ENCODE measurements at regions not wholly inside any gene's neighbourhood (a gene's known extent, or its start where the extent isn't known, plus 50 kb on each side); places are given as distances from the start of the nearest gene placed in this dataset.

GRCh38 chr18:7307030-7307429 is 76.1 kb downstream of the LRRC30 start:
- H3K4me1 ChIP-seq (ENCODE audit: control insufficient read depth in 2 of 2, insufficient read depth in 2 of 2, low read length in 2 of 2): no peaks in the 10 kb centered on the region
- intact Hi-C loops (cut with micrococcal nuclease): no loop called here
- no peaks in the 10 kb centered on the region for H3K79me2 ChIP-seq (ENCODE audit: control insufficient read depth, insufficient read depth, low read length)
- no peak overlapping the region for H3K9ac ChIP-seq (ENCODE audit: low read length)
- no peaks in the 10 kb centered on the region for H4K20me1 ChIP-seq (ENCODE audit: control insufficient read depth, insufficient read depth, low read length, poor library complexity, severe bottlenecking)
- DNase-seq (no peak), ATAC-seq (ENCODE audit: low read depth) (no peak)
- Mint-ChIP-seq H3K4me1 (no peaks in the 10 kb centered on the region), H3K4me3 (no peak overlapping the region), H3K27me3 (no peaks in the 10 kb centered on the region), H3K9me3 (ENCODE audit: insufficient read depth) (peaks cover 5% of the 10 kb centered on the region), H3K27ac (no peak overlapping the region)
- no peak overlapping the region for H2AFZ ChIP-seq (ENCODE audit: insufficient read depth, low read depth, low read length, poor library complexity, severe bottlenecking)
- WGBS (ENCODE audit: insufficient coverage): 96% methylated on average over 2 of the region's 6 CpGs
- POLR2A ChIA-PET: no interaction called here
- H3K4me3 ChIP-seq (ENCODE audit: control extremely low read depth in 1 of 5, extremely low read depth in 1 of 5, insufficient read depth in 1 of 5, low read depth in 2 of 5, low read length in 4 of 5): no peak overlapping the region
- CTCF ChIA-PET: no interaction called here
- peaks cover 0 to 7% (median 0%) of the 10 kb centered on the region in 3 donors for H3K9me3 ChIP-seq (ENCODE audit: control extremely low read depth in 1 of 3, control insufficient read depth in 2 of 3, insufficient read depth in 1 of 3, low read length in 2 of 3)
- no peaks in the 10 kb centered on the region for H3K36me3 ChIP-seq (replicated peaks in 1 of 2; ENCODE audit: control extremely low read depth in 1 of 2, control insufficient read depth in 1 of 2, extremely low read depth in 1 of 2, insufficient read depth in 2 of 2, low read length in 1 of 2)
- no peak overlapping the region for H3K27ac ChIP-seq (ENCODE audit: low read length in 2 of 2)
- H3K4me2 ChIP-seq (replicated peaks; ENCODE audit: low read depth, low read length, poor library complexity, severe bottlenecking): no peak overlapping the region
- no peaks in the 10 kb centered on the region for H3K27me3 ChIP-seq (replicated peaks in 1 of 4; ENCODE audit: control extremely low read depth in 1 of 4, control insufficient read depth in 3 of 4, insufficient read depth in 4 of 4, low read length in 3 of 4)
- TF ChIP-seq CTCF (IDR thresholded peaks at IDR 0.05) (no peak), EZH2 (IDR thresholded peaks at IDR 0.05; ENCODE audit: borderline replicate concordance, insufficient read depth, low read depth, low read length, poor library complexity, severe bottlenecking) (no peak)

DNA sequence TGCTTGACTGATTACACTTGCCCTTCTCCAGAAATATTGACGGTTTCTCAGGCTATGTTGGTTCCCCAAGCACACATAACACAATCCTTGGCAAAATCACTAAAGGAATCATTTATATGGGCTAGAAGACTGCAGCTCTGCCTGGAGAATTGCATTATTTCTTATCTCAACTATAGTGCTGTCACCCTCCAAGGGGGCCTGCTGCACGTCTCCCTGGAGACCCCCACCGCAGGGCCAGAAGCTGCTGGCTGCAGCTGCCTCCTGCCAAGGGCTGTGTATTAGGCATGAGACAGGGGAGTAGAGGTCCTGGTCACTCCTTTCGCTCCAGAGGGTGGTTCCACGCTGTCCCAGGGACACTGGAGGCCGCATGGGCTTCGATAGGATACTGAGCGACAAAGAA is 76.6 kb downstream of the LRRC30 start:
- H3K27ac ChIP-seq (ENCODE audit: low read length in 2 of 2): no peak overlapping the region
- no peak overlapping the region for H3K4me3 ChIP-seq (ENCODE audit: control extremely low read depth in 1 of 5, extremely low read depth in 1 of 5, insufficient read depth in 1 of 5, low read depth in 2 of 5, low read length in 4 of 5)
- no peaks in the 10 kb centered on the region for H3K4me1 ChIP-seq (ENCODE audit: control insufficient read depth in 2 of 2, insufficient read depth in 2 of 2, low read length in 2 of 2)
- peaks cover 0 to 7% (median 0%) of the 10 kb centered on the region in 3 donors for H3K9me3 ChIP-seq (ENCODE audit: control extremely low read depth in 1 of 3, control insufficient read depth in 2 of 3, insufficient read depth in 1 of 3, low read length in 2 of 3)
- no peak overlapping the region for H3K9ac ChIP-seq (ENCODE audit: low read length)
- no peak for TF ChIP-seq EZH2 (IDR thresholded peaks at IDR 0.05; ENCODE audit: borderline replicate concordance, insufficient read depth, low read depth, low read length, poor library complexity, severe bottlenecking)
- TF ChIP-seq CTCF (IDR thresholded peaks at IDR 0.05): no peak
- H3K9me3 Mint-ChIP-seq (ENCODE audit: insufficient read depth): peaks cover 5% of the 10 kb centered on the region
- no peaks in the 10 kb centered on the region for H4K20me1 ChIP-seq (ENCODE audit: control insufficient read depth, insufficient read depth, low read length, poor library complexity, severe bottlenecking)
- ATAC-seq (ENCODE audit: low read depth) (no peak), DNase-seq (no peak)
- no peaks in the 10 kb centered on the region for H3K36me3 ChIP-seq (replicated peaks in 1 of 2; ENCODE audit: control extremely low read depth in 1 of 2, control insufficient read depth in 1 of 2, extremely low read depth in 1 of 2, insufficient read depth in 2 of 2, low read length in 1 of 2)
- no peak overlapping the region for H3K4me2 ChIP-seq (replicated peaks; ENCODE audit: low read depth, low read length, poor library complexity, severe bottlenecking)
- H3K4me1 Mint-ChIP-seq: no peaks in the 10 kb centered on the region
- H3K4me3 Mint-ChIP-seq: no peak overlapping the region
- POLR2A ChIA-PET: no interaction called here
- no peaks in the 10 kb centered on the region for H3K27me3 ChIP-seq (replicated peaks in 1 of 4; ENCODE audit: control extremely low read depth in 1 of 4, control insufficient read depth in 3 of 4, insufficient read depth in 4 of 4, low read length in 3 of 4)
- intact Hi-C loops (cut with micrococcal nuclease): no loop called here
- no peak overlapping the region for H3K27ac Mint-ChIP-seq
- H3K27me3 Mint-ChIP-seq: no peaks in the 10 kb centered on the region
- 90% methylated on average over 5 of the region's 8 CpGs for WGBS (ENCODE audit: insufficient coverage)
- no peaks in the 10 kb centered on the region for H3K79me2 ChIP-seq (ENCODE audit: control insufficient read depth, insufficient read depth, low read length)
- CTCF ChIA-PET: no interaction called here
- H2AFZ ChIP-seq (ENCODE audit: insufficient read depth, low read depth, low read length, poor library complexity, severe bottlenecking): no peak overlapping the region
